Activated CD4-positive, alpha-beta T cell treated with anti-CD3 and anti-CD28 coated beads for 48 hours (primary cell): ENCODE measurements at regions not wholly inside any gene's neighbourhood (a gene's known extent, or its start where the extent isn't known, plus 50 kb on each side); places are given as distances from the start of the nearest gene placed in this dataset.
"Not testable (repeated sequence)": the region's sequence is repeated elsewhere in the genome, so short reads cannot be mapped to it uniquely, and the experiment has no call there.

ENCODE experiments used
- DNase-seq: peaks from one replicate; pipeline ENCODE4 v3.0.0-alpha.2; 2020

- no peak for DNase-seq
Observed at GRCh38 chr4:20196476-20196875, 55.2 kb upstream of the SLIT2 start.

GRCh38 chr4:20195071-20195885 lies 56.4 kb upstream of the SLIT2 start:
- DNase-seq, result no peak

GRCh38 chr4:20194123-20195013 lies 57.3 kb upstream of the SLIT2 start:
- no peak for DNase-seq

- DNase-seq, result no peak
Observed at GRCh38 chr4:20193141-20193936, 58.4 kb upstream of the SLIT2 start.

GRCh38 chr4:20192736-20193135 lies 59.0 kb upstream of the SLIT2 start:
- DNase-seq, result no peak

- DNase-seq, result no peak
Observed at GRCh38 chr4:20185103-20185502, 66.6 kb upstream of the SLIT2 start.

- not testable (repeated sequence) for DNase-seq
Observed at GRCh38 chr4:20183131-20183530, 68.6 kb upstream of the SLIT2 start.

GRCh38 chr4:20181926-20182325 lies 69.8 kb upstream of the SLIT2 start:
- no peak for DNase-seq

GRCh38 chr4:20180509-20180908 lies 71.2 kb upstream of the SLIT2 start:
- DNase-seq, result no peak

GRCh38 chr4:20178902-20179576 lies 72.7 kb upstream of the SLIT2 start:
- no peak for DNase-seq

- no peak for DNase-seq
Observed at GRCh38 chr4:20176881-20177280, 74.8 kb upstream of the SLIT2 start.

GRCh38 chr4:20172070-20172760 lies 79.5 kb upstream of the SLIT2 start:
- no peak for DNase-seq

GRCh38 chr4:20166544-20166943 lies 85.2 kb upstream of the SLIT2 start:
- no peak for DNase-seq

- no peak for DNase-seq
Observed at GRCh38 chr4:20159516-20159915, 92.2 kb upstream of the SLIT2 start.

GRCh38 chr4:20158195-20158594 lies 93.5 kb upstream of the SLIT2 start:
- no peak for DNase-seq

GRCh38 chr4:20151436-20151835 lies 100.3 kb upstream of the SLIT2 start:
- DNase-seq, result no peak

- not testable (repeated sequence) for DNase-seq
Observed at GRCh38 chr4:20149143-20149542, 102.6 kb upstream of the SLIT2 start.

GRCh38 chr4:20137176-20137575 lies 114.5 kb upstream of the SLIT2 start:
- DNase-seq, result no peak

GRCh38 chr4:20127626-20128025 lies 124.1 kb upstream of the SLIT2 start:
- no peak for DNase-seq

GRCh38 chr4:20126906-20127305 lies 124.8 kb upstream of the SLIT2 start:
- no peak for DNase-seq

- DNase-seq, result no peak
Observed at GRCh38 chr4:20124317-20125026, 127.2 kb upstream of the SLIT2 start.
